ENCODE measurements at regions not wholly inside any gene's neighbourhood (a gene's known extent, or its start where the extent isn't known, plus 50 kb on each side); places are given as distances from the start of the nearest gene placed in this dataset.
"Not testable (repeated sequence)": the region's sequence is repeated elsewhere in the genome, so short reads cannot be mapped to it uniquely, and the experiment has no call there.

DNA sequence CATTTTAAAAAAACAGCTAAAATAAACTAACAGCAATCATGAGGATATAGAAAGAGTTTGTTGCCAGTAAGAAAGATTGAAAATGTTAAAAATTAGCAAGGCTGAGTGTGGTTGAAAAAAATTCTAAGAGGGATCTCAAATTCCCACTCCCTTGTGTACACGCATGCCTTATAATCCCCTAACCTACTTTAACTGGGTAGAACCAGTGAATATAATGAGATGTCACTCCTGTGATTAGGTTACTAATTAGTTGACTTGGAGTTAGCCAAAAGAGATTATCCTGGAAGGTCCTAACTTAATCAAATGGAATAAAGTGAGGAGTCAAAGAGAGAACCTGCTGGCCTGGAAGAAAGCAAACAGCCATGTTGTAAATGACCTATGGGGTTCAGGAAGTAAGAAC, 286.0 kb upstream of the TGFBR2 start:
- Histone ChIP-seq H3K9me3 (no peaks in the 10 kb centered on the region), H3K27me3 (no peaks in the 10 kb centered on the region), H3K27ac (no peak overlapping the region), H3K4me3 (ENCODE audit: low read depth in 1 of 2, low read length in 1 of 2) (no peak overlapping the region), H3K36me3 (no peaks in the 10 kb centered on the region), H3K4me1 (ENCODE audit: control insufficient read depth in 1 of 2, insufficient read depth in 1 of 2, low read depth in 1 of 2, low read length in 1 of 2) (peaks cover 11 to 22% of the 10 kb centered on the region in 2 experiments)
- TF ChIP-seq, protein P1, sequence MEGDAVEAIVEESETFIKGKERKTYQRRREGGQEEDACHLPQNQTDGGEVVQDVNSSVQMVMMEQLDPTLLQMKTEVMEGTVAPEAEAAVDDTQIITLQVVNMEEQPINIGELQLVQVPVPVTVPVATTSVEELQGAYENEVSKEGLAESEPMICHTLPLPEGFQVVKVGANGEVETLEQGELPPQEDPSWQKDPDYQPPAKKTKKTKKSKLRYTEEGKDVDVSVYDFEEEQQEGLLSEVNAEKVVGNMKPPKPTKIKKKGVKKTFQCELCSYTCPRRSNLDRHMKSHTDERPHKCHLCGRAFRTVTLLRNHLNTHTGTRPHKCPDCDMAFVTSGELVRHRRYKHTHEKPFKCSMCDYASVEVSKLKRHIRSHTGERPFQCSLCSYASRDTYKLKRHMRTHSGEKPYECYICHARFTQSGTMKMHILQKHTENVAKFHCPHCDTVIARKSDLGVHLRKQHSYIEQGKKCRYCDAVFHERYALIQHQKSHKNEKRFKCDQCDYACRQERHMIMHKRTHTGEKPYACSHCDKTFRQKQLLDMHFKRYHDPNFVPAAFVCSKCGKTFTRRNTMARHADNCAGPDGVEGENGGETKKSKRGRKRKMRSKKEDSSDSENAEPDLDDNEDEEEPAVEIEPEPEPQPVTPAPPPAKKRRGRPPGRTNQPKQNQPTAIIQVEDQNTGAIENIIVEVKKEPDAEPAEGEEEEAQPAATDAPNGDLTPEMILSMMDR (IDR thresholded peaks at IDR 0.05) = no peak

DNA sequence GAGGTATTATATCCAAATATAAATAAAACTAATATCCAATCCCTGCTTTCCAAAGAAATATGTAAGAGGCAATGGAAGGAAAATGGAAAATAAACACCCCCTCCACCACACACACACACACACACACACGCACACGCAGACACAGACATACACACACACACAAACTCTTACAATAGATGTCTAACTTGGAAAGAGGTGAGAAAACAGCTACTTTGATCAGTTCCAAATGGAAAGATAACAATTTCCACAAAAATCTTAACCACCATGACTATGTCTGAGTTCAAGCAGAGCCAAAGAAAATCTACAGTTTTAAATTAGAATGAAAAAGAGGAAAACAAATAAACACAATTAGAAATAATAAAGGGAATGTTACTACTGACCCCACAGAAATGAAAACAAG, 285.3 kb upstream of the TGFBR2 start:
- no peak overlapping the region for H3K4me3 ChIP-seq (ENCODE audit: low read depth in 1 of 2, low read length in 1 of 2)
- TF ChIP-seq, protein P1 (IDR thresholded peaks at IDR 0.05) = no peak
- no peak overlapping the region for H3K27ac ChIP-seq
- no peaks in the 10 kb centered on the region for H3K36me3 ChIP-seq
- H3K27me3 ChIP-seq = no peaks in the 10 kb centered on the region
- no peaks in the 10 kb centered on the region for H3K9me3 ChIP-seq
- peaks cover 6 to 15% of the 10 kb centered on the region in 2 experiments for H3K4me1 ChIP-seq (ENCODE audit: control insufficient read depth in 1 of 2, insufficient read depth in 1 of 2, low read depth in 1 of 2, low read length in 1 of 2)

DNA sequence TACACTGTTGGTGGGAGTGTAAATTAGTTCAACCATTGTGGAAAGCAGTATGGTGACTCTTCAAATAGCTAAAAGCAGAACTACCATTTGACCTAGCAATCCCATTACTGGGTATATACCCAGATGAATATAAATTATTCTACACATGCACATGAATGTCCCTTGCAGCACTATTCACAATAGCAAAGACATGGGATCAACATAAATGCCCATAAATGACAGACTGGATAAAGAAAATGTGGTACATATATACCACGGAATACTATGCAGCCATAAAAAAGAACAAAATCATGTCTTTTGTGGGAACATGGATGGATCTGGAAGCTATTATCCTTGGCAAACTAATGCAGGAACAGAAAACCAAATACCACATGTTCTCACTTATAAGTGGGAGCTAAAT, 282.8 kb upstream of the TGFBR2 start:
- H3K27me3 ChIP-seq; H3K4me1 ChIP-seq (ENCODE audit: control insufficient read depth in 1 of 2, insufficient read depth in 1 of 2, low read depth in 1 of 2, low read length in 1 of 2); H3K9me3 ChIP-seq; H3K27ac ChIP-seq; H3K4me3 ChIP-seq (ENCODE audit: low read depth in 1 of 2, low read length in 1 of 2); H3K36me3 ChIP-seq: not testable (repeated sequence)

DNA sequence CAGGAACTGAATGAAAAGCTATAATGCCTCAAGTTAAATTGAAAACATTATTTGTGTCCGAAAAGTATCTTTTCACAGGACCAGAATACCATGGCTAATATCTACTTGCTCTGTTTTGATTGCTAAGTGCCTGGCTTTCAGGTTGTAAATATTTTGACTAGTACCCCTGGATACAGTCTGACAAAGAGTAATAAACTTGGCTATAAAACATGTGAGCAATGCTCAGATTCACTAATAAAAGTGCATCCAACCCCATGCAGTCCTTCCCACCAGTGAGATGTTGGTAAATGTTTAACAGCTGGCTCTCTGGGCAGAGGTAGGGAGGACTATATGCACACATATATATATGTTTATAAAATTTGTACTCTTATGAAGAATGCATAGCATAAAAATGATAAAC, 281.8 kb upstream of the TGFBR2 start:
- Histone ChIP-seq H3K9me3 (no peaks in the 10 kb centered on the region), H3K36me3 (no peaks in the 10 kb centered on the region), H3K4me1 (ENCODE audit: control insufficient read depth in 1 of 2, insufficient read depth in 1 of 2, low read depth in 1 of 2, low read length in 1 of 2) (no peaks in the 10 kb centered on the region), H3K27me3 (no peaks in the 10 kb centered on the region), H3K4me3 (ENCODE audit: low read depth in 1 of 2, low read length in 1 of 2) (no peak overlapping the region), H3K27ac (no peak overlapping the region)
- TF ChIP-seq, protein P1 (IDR thresholded peaks at IDR 0.05) = no peak

DNA sequence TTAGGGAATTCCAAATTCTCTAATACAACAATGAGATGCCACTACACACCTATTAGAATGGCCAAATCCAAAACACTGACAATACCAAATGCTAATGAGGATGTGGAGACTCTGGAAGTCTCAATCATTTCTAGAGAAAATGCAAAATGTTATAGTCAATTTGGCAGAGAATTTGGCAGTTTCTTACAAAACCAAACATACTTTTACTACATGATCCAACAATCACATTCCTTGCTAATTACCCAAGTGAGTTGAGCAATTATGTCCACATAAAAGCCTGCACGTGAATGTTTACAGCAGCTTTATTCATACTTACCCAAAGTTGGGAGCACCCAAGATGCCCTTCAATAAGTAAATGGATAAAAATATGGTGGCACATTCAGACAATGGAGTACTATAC, 278.4 kb upstream of the TGFBR2 start:
- H3K4me3 ChIP-seq (ENCODE audit: low read depth in 1 of 2, low read length in 1 of 2); H3K36me3 ChIP-seq; H3K9me3 ChIP-seq; H3K27ac ChIP-seq; H3K27me3 ChIP-seq: not testable (repeated sequence)
- peaks cover 0 to 15% of the 10 kb centered on the region in 2 experiments for H3K4me1 ChIP-seq (ENCODE audit: control insufficient read depth in 1 of 2, insufficient read depth in 1 of 2, low read depth in 1 of 2, low read length in 1 of 2)

DNA sequence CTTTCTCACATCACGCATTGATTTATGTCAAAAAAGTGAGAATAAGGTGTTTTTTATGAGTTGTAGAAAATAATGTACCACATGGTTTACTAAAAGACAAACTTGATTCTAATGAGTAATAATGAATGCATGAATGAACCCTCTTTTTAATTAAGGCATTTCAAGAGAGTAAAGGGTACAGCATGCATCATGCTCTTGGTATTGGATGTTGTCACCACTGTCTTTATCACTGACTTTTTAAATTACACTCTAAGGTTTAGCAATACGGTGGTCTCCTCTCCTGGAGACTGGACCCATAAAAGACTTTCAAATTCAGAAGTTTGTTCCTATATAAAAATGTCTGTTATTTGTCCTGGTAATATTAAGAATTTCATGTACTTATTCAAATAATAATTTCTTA, 277.5 kb upstream of the TGFBR2 start:
- H3K36me3 ChIP-seq; H3K27me3 ChIP-seq; H3K4me3 ChIP-seq (ENCODE audit: low read depth in 1 of 2, low read length in 1 of 2); H3K27ac ChIP-seq; H3K9me3 ChIP-seq: not testable (repeated sequence)
- H3K4me1 ChIP-seq (ENCODE audit: control insufficient read depth in 1 of 2, insufficient read depth in 1 of 2, low read depth in 1 of 2, low read length in 1 of 2) = peaks cover 0 to 18% of the 10 kb centered on the region in 2 experiments

DNA sequence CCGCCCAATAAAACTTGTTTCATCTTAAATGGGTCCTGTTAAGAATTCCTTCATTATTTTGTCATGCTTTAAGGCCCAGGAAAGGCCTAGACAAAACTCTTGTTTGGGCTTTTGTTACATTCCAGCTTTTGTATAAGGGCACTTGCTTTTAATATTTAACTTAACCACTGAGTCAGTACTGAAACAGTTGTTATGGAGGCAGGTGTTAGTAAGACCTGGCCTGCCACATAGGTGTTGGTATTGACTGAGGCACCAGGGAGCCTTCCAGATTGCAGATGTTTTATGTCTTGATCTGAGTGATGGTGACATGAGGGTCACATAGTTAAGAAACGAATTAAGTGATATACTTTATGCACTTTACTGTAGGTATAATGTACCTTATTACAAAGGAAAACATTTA, 274.9 kb upstream of the TGFBR2 start:
- Histone ChIP-seq H3K9me3 (no peaks in the 10 kb centered on the region), H3K36me3 (no peaks in the 10 kb centered on the region), H3K4me3 (ENCODE audit: low read depth in 1 of 2, low read length in 1 of 2) (no peak overlapping the region), H3K27ac (peak overlapping the region; percentile 74), H3K4me1 (ENCODE audit: control insufficient read depth in 1 of 2, insufficient read depth in 1 of 2, low read depth in 1 of 2, low read length in 1 of 2) (peaks cover 0 to 18% of the 10 kb centered on the region in 2 experiments), H3K27me3 (no peaks in the 10 kb centered on the region)
- TF ChIP-seq, protein P1 (IDR thresholded peaks at IDR 0.05) = no peak
